Adipocyte (in vitro differentiated cells): ENCODE measurements at regions not wholly inside any gene's neighbourhood (a gene's known extent, or its start where the extent isn't known, plus 50 kb on each side); places are given as distances from the start of the nearest gene placed in this dataset.
"Not testable (repeated sequence)": the region's sequence is repeated elsewhere in the genome, so short reads cannot be mapped to it uniquely, and the experiment has no call there.

Source experiments
- DNase-seq: peaks from one replicate; pipeline ENCODE4 v3.0.0-alpha.2; 2015; ENCODE audit warnings: low read depth
- H3K27me3 ChIP-seq: replicated peaks from 2 replicates; pipeline ENCODE4 v1.7.0; 2013; ENCODE audit warnings: mild to moderate bottlenecking, low read length, moderate library complexity; ENCODE audit not compliant: control insufficient read depth, insufficient read depth
- H3K36me3 ChIP-seq: 2 replicates; pipeline ENCODE4 v1.7.0; 2013; ENCODE audit warnings: low read length, mild to moderate bottlenecking, moderate library complexity; ENCODE audit not compliant: control insufficient read depth, insufficient read depth, severe bottlenecking
- H3K4me1 ChIP-seq: 2 replicates; pipeline ENCODE4 v1.7.0; 2013; ENCODE audit warnings: mild to moderate bottlenecking, low read length, moderate library complexity; ENCODE audit not compliant: control insufficient read depth, insufficient read depth
- H3K4me3 ChIP-seq: 2 replicates; pipeline ENCODE4 v1.7.0; 2013; ENCODE audit warnings: mild to moderate bottlenecking, low read length, moderate library complexity
- H3K9ac ChIP-seq: 2 replicates; pipeline ENCODE4 v1.7.0; 2013; ENCODE audit warnings: mild to moderate bottlenecking, low read length, moderate library complexity
- H3K9me3 ChIP-seq: 2 replicates; pipeline ENCODE4 v1.7.0; 2013; ENCODE audit warnings: mild to moderate bottlenecking, low read length, moderate library complexity; ENCODE audit not compliant: control insufficient read depth

DNA sequence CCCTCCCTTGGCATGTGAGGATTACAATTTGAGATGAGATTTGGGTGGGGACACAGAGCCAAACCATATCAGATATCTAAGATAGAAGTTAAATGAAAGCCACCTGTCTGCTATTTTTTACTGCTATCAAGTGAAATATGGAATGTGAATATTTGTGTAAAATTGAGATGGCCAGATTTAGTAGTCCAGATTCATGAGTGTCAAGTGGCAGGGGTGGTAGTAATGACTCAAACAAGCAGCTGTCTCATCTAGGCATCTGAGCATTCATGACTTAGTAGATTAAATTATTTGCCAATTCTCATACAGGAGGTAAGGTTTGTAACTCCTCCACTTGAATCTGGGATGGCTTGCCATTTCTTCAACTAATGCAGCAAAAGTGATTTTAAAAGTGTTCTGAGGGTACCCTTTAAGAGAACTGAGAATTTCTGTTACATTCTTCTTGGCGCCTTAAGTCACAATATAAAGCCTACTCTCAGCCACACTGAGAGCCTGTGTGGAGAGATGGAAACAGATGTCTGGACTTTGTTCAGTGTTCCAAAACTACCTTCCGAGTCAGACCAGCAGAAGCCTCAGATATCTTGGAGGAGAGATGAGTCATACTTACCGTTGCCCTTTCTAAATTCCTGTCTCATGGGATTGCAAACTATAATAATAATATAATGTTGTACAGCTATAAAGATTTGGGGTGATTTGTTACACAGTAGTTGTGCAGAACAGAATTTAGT lies 1065.6 kb upstream of the TMPRSS15 start:
- Histone ChIP-seq H3K27me3 (no peaks in the 10 kb centered on the region), H3K4me3 (no peak overlapping the region), H3K36me3 (no peaks in the 10 kb centered on the region), H3K9ac (no peak overlapping the region), H3K9me3 (peaks cover 10% of the 10 kb centered on the region), H3K4me1 (no peaks in the 10 kb centered on the region)
- DNase-seq, result no peak

DNA sequence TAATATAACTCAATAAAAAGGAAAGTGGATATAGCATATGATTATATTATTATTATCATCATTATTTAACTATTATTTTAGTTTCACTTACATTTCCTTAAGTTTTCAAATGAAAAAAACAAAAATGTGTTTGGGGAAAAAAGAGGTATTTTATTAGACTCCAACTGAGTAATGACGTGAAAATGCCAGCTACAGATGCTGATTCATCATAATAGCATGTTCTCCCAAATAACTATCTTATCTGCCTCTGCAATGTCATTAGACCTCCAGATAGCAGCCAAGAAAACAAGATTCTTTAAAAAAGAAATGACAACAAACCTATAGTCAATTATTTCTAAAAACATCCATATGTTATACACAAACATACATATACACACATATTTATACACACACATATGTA lies 1071.9 kb upstream of the TMPRSS15 start:
- Histone ChIP-seq H3K36me3 (no peaks in the 10 kb centered on the region), H3K9ac (no peak overlapping the region), H3K4me1 (no peaks in the 10 kb centered on the region), H3K4me3 (no peak overlapping the region), H3K27me3 (no peaks in the 10 kb centered on the region), H3K9me3 (peaks cover 6% of the 10 kb centered on the region)
- DNase-seq, result no peak

- Histone ChIP-seq H3K4me1 (no peaks in the 10 kb centered on the region), H3K36me3 (no peaks in the 10 kb centered on the region), H3K9me3 (no peaks in the 10 kb centered on the region), H3K4me3 (no peak overlapping the region), H3K9ac (no peak overlapping the region), H3K27me3 (no peaks in the 10 kb centered on the region)
- no peak for DNase-seq
Observed at GRCh38 chr21:19489930-19490329, 1086.3 kb upstream of the TMPRSS15 start.

DNA sequence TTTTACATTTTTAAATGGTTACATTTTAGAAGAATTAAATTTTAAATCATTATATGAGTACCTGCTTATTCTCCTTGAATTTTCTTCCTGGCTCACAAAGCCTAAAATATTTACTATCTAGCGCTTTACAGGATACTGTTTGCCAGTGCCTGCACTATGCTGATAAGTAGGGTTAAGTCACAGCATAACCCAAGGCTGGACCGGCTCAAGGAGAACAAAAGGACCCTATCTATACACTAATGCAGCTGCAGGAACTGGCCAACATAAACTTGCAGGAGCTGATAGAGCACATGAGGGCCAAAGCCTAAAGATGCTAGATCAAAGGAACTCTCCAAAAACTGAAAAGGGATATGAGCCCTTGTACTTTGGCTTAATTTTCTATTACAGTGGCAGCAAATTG lies 1086.9 kb upstream of the TMPRSS15 start:
- H3K36me3 ChIP-seq, result no peaks in the 10 kb centered on the region
- no peak overlapping the region for H3K4me3 ChIP-seq
- H3K4me1 ChIP-seq, result no peaks in the 10 kb centered on the region
- no peak for DNase-seq
- H3K27me3 ChIP-seq, result no peaks in the 10 kb centered on the region
- no peak overlapping the region for H3K9ac ChIP-seq
- no peaks in the 10 kb centered on the region for H3K9me3 ChIP-seq

DNA sequence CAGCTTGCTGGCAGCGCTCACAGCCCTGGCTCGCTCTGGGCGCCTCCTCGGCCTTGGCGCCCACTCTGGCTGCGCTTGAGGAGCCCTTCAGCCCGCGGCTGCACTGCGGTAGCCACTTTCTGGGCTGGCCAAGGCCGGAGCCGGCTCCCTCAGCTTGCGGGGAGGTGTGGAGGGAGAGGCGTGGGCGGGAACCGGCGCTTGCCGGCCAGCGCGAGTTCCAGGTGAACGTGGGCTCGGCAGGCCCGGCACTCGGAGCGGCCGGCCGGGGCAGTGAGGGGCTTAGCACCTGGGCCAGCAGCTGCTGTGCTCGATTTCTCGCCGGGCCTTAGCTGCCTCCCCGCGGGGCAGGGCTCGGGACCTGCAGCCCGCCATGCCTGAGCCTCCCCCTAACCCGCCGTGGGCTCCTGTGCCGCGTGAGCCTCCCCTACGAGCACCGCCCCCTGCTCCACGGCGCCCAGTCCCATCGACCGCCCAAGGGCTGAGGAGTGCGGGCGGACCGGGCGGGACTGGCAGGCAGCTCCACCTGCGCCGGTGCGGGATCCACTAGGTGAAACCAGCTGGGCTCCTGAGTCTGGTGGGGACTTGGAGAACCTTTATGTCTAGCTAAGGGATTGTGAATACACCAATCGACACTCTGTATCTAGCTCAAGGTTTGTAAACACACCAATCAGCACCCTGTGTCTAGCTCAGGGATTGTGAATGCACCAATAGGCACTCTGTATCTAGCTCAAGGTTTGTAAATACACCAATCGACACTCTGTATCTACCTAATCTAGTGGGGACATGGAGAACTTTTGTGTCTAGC lies 1090.1 kb upstream of the TMPRSS15 start:
- not testable (repeated sequence) for H3K4me3 ChIP-seq, H3K27me3 ChIP-seq, DNase-seq, H3K36me3 ChIP-seq, H3K4me1 ChIP-seq, H3K9me3 ChIP-seq, H3K9ac ChIP-seq

GRCh38 chr21:19501115-19501514 lies 1097.5 kb upstream of the TMPRSS15 start:
- no peak overlapping the region for H3K9ac ChIP-seq
- no peak overlapping the region for H3K4me3 ChIP-seq
- no peaks in the 10 kb centered on the region for H3K4me1 ChIP-seq
- no peak for DNase-seq
- no peaks in the 10 kb centered on the region for H3K27me3 ChIP-seq
- H3K9me3 ChIP-seq, result no peaks in the 10 kb centered on the region
- H3K36me3 ChIP-seq, result no peaks in the 10 kb centered on the region

DNA sequence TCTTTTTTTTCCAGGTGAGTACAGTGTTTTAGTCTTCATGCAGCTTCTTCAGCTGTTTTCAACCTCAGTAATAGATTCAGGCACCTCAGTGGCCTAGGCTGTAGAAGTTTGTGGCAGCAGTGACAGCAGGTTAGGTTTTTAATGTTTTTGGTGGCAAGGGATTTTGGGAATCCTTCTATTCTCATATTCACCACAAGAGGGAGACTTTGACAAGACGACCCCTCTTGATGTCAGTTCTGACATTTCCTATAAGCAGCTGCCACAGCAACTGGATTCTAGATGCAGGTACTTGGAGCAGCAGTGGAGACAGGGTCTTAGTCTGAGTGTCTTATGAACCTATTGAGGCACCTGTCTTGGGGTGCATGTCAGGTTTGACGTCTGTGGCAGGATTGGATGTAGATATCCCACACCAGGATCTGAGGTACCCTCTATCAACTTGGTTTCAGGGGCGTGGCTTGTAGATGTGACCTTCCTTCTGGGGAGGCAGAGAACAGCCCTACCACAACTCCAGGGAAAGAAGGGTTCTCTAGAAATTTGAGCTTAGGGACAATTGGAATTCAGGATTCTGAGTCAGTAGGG lies 1104.2 kb upstream of the TMPRSS15 start:
- Histone ChIP-seq H3K9ac (no peak overlapping the region), H3K4me3 (no peak overlapping the region), H3K4me1 (no peaks in the 10 kb centered on the region), H3K27me3 (no peaks in the 10 kb centered on the region), H3K9me3 (no peaks in the 10 kb centered on the region), H3K36me3 (no peaks in the 10 kb centered on the region)
- DNase-seq, result no peak

GRCh38 chr21:19508442-19508841 lies 1104.9 kb upstream of the TMPRSS15 start:
- Histone ChIP-seq H3K9ac (no peak overlapping the region), H3K4me1 (no peaks in the 10 kb centered on the region), H3K9me3 (no peaks in the 10 kb centered on the region), H3K27me3 (no peaks in the 10 kb centered on the region), H3K36me3 (no peaks in the 10 kb centered on the region), H3K4me3 (no peak overlapping the region)
- DNase-seq, result no peak

DNA sequence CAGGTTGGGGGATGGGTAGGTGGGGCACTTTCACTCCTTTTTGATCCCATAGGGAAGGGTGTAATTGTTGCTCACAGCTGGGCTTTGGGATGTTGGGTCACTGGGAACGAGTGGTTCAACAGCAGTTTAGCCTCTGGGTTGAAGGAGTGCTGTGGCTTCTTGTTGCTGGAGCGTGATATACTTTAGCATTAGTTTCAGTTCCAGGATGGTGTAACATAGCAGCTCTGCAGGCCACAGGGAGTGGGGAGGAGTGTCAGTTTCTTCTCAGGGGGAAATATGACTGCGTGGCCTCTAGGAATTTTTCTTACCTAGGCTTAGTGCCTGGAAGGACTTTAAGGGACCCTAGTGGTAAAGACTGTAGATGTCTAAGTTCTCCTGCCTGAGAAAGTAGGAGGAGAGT lies 1105.3 kb upstream of the TMPRSS15 start:
- no peaks in the 10 kb centered on the region for H3K36me3 ChIP-seq
- no peak for DNase-seq
- no peak overlapping the region for H3K9ac ChIP-seq
- H3K27me3 ChIP-seq, result no peaks in the 10 kb centered on the region
- H3K4me1 ChIP-seq, result no peaks in the 10 kb centered on the region
- H3K4me3 ChIP-seq, result no peak overlapping the region
- H3K9me3 ChIP-seq, result no peaks in the 10 kb centered on the region

DNA sequence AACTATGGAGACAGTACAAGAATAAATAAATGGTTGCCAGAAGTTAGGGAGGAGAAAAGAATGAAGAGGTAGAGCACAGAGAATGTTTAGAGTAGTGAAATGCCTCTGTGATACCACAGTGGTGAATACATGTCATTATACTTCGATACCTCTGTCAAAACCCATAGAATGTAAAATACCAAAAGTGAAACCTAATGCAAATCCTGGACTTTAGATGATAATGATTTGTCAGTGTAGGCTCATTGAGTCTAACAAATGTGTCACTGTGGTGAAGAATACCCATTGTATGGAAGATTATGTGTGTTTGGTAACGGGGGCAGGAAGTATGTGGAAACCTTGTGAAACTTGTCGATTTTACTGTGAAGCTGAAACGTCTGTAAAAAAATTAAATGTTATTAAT lies 1106.5 kb upstream of the TMPRSS15 start:
- Histone ChIP-seq H3K9me3 (peaks cover 2% of the 10 kb centered on the region), H3K9ac (no peak overlapping the region), H3K36me3 (no peaks in the 10 kb centered on the region), H3K27me3 (no peaks in the 10 kb centered on the region), H3K4me3 (no peak overlapping the region), H3K4me1 (no peaks in the 10 kb centered on the region)
- DNase-seq, result no peak

DNA sequence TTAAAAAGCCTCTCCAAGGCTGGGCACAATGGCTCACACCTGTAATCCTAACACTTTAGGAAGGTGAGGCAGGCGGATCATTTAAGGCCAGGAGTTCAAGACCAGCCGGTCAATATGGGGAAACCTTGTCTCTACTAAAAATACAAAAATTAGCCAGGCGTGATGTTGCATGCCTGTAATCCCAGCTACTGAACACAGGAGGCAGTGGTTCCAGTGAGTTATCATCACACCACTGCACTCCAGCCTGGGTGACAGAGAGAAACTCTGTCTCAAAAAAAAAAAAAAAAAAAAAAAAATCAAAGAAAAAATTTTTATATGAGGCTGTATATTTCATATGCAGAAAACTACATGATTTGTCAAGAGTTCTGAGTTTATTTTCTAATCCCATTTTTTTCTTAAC lies 1107.1 kb upstream of the TMPRSS15 start:
- DNase-seq, result no peak
- H3K27me3 ChIP-seq, result no peaks in the 10 kb centered on the region
- no peaks in the 10 kb centered on the region for H3K36me3 ChIP-seq
- no peak overlapping the region for H3K9ac ChIP-seq
- H3K4me3 ChIP-seq, result no peak overlapping the region
- H3K9me3 ChIP-seq, result peaks cover 7% of the 10 kb centered on the region
- no peaks in the 10 kb centered on the region for H3K4me1 ChIP-seq
